ENCODE measurements at regions not wholly inside any gene's neighbourhood (a gene's known extent, or its start where the extent isn't known, plus 50 kb on each side); places are given as distances from the start of the nearest gene placed in this dataset.

- TF ChIP-seq CTCF (optimal IDR thresholded peaks at IDR 0.05 in 1 of 3, IDR thresholded peaks at IDR 0.05 in 1 of 3, conservative IDR thresholded peaks at IDR 0.05 in 1 of 3; ENCODE audit: extremely low read depth in 1 of 3, insufficient read depth in 2 of 3, low read length in 3 of 3), result no peak
- no peak for TF ChIP-seq EZH2 (IDR thresholded peaks at IDR 0.05; ENCODE audit: low read length)
Measured at GRCh38 chr2:217360781-217361482, 501.1 kb upstream of the TNP1 start.

All from keratinocyte (primary cell).